RWPE2 (cell line): ENCODE measurements at regions not wholly inside any gene's neighbourhood (a gene's known extent, or its start where the extent isn't known, plus 50 kb on each side); places are given as distances from the start of the nearest gene placed in this dataset.

ENCODE experiments used
- ATAC-seq: fragments of 200-7000 bp; cut with Tn5 transposase; 3 replicates; pipeline ENCODE4 v1.9.1; 2021; ENCODE audit warnings: low read depth
- DNase-seq: peaks from one replicate; pipeline ENCODE4 v3.0.0-alpha.2; 2020; ENCODE audit warnings: low spot score
- H3K27ac ChIP-seq: fragments of 450-650 bp; 2 replicates; pipeline ENCODE4 v1.5.1; 2017; ENCODE audit warnings: mild to moderate bottlenecking; ENCODE audit not compliant: poor library complexity, severe bottlenecking
- H3K27me3 ChIP-seq: fragments of 250-450 bp; sonication (Bioruptor Pico); 2 replicates; pipeline ENCODE4 v1.5.1; 2021; ENCODE audit warnings: mild to moderate bottlenecking, moderate library complexity; ENCODE audit not compliant: insufficient read depth, poor library complexity, severe bottlenecking
- H3K36me3 ChIP-seq: fragments of 250-450 bp; sonication (Bioruptor Pico); 2 replicates; pipeline ENCODE4 v1.5.1; 2020; ENCODE audit warnings: low read depth, mild to moderate bottlenecking, moderate library complexity
- H3K4me1 ChIP-seq: fragments of 250-450 bp; sonication (Bioruptor Pico); 2 replicates; pipeline ENCODE4 v1.5.1; 2021; ENCODE audit warnings: mild to moderate bottlenecking, moderate library complexity; ENCODE audit not compliant: insufficient read depth, poor library complexity, severe bottlenecking
- H3K4me3 ChIP-seq: fragments of 250-450 bp; sonication (Bioruptor Pico); 2 replicates; pipeline ENCODE4 v1.5.1; 2021; ENCODE audit warnings: mild to moderate bottlenecking, moderate library complexity; ENCODE audit not compliant: severe bottlenecking
- H3K9me3 ChIP-seq: fragments of 250-450 bp; sonication (Bioruptor Pico); 2 replicates; pipeline ENCODE4 v1.5.1; 2021; ENCODE audit warnings: mild to moderate bottlenecking, moderate library complexity; ENCODE audit not compliant: severe bottlenecking
- TF ChIP-seq, protein P1 (sequence below): fragments of 450-650 bp; IDR thresholded peaks from one replicate; pipeline ENCODE4 v1.5.1; 2017; ENCODE audit warnings: mild to moderate bottlenecking, moderate library complexity; ENCODE audit not compliant: poor library complexity, severe bottlenecking

DNA sequence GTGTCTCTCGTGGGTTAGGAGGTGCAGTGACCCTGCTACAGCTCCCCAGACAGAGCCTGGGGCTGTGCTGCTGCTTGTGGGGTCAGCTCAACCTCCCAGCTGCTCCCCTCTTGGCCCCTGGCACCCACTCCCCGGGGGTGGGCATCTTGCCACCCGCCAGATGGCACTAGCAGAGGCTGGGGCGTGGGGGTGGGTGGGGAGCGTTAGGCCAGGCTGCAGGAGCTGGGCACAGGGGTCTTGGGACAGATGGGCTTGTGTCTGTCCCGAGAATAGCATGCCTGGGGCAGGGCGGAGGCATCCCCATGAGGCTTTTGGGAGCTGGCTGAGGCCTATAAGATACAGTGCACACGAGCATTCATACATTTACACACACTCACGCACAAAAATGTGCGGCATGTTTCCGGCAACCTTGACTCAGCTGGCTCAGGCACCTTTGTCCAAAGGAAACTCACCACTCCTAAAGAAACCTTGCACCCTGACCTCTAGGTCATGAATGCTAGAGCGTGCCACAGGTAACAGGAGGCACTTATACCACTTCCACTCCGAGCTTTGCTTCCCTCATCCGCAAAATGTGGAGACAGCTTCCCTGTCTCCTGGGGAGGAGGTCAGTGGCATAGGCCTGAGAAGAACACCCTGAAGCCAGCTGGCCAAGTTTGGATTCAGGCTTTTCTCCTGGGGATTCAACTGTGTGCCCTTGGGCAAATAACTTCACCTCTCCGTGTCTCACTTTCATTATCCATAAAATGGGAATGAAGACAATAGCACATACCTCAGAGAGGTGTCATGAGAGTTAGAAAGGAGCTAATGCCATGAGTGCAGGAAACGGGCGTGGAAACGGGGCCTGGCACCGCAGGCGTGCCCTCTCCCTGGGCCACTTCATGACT lies 78.9 kb upstream of the LHX1 start:
- Histone ChIP-seq H3K9me3 (no peaks in the 10 kb centered on the region), H3K36me3 (no peaks in the 10 kb centered on the region), H3K4me1 (peaks cover 32% of the 10 kb centered on the region), H3K27ac (peak overlapping the region; percentile 70), H3K4me3 (no peak overlapping the region), H3K27me3 (no peaks in the 10 kb centered on the region)
- DNase-seq (no peak), ATAC-seq (peak; percentile 60)
- TF ChIP-seq, protein P1, sequence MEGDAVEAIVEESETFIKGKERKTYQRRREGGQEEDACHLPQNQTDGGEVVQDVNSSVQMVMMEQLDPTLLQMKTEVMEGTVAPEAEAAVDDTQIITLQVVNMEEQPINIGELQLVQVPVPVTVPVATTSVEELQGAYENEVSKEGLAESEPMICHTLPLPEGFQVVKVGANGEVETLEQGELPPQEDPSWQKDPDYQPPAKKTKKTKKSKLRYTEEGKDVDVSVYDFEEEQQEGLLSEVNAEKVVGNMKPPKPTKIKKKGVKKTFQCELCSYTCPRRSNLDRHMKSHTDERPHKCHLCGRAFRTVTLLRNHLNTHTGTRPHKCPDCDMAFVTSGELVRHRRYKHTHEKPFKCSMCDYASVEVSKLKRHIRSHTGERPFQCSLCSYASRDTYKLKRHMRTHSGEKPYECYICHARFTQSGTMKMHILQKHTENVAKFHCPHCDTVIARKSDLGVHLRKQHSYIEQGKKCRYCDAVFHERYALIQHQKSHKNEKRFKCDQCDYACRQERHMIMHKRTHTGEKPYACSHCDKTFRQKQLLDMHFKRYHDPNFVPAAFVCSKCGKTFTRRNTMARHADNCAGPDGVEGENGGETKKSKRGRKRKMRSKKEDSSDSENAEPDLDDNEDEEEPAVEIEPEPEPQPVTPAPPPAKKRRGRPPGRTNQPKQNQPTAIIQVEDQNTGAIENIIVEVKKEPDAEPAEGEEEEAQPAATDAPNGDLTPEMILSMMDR = no peak

DNA sequence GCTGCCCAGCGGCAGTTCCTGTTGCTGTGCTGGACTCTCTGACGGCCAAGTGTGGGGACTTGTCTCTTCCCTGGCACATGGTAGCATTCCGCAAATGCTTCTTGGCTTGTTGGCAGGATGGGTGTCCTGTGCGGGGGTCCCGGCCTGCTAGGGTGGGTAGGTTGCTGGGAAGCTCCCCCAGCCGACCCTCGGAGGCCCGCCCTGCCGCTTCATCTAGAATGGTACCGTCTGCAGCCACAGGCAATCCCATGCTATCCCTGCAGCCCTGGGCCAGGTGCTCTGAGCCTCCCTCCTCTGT lies 78.3 kb upstream of the LHX1 start:
- ATAC-seq (no peak), DNase-seq (no peak)
- peaks cover 32% of the 10 kb centered on the region for H3K4me1 ChIP-seq
- no peaks in the 10 kb centered on the region for H3K9me3 ChIP-seq
- TF ChIP-seq, protein P1 = no peak
- peak overlapping the region; percentile 70 for H3K27ac ChIP-seq
- H3K36me3 ChIP-seq = no peaks in the 10 kb centered on the region
- H3K27me3 ChIP-seq = no peaks in the 10 kb centered on the region
- no peak overlapping the region for H3K4me3 ChIP-seq

DNA sequence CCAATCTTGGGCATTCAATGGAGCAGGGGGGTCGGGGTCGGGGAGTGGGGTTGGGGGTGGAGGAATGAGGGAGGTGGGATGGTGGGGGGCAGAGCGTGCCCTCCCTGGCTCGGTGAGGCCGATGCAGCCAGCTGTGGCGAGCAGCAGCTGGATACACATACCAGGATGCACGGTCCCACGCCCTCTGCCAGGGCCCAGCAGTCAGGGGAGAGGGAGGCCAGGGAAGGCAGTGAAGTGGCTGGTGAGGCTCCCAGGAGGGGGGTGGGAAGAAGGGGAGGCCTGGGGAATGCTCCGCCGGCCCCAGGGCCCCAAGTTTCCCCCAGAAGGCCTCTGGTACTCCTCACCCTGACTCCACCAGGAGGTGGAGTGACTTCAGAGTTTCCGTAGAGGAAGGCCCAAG lies 77.6 kb upstream of the LHX1 start:
- DNase-seq (no peak), ATAC-seq (no peak)
- Histone ChIP-seq H3K36me3 (no peaks in the 10 kb centered on the region), H3K9me3 (no peaks in the 10 kb centered on the region), H3K4me1 (peaks cover 32% of the 10 kb centered on the region), H3K4me3 (no peak overlapping the region), H3K27ac (peak overlapping the region; percentile 70), H3K27me3 (no peaks in the 10 kb centered on the region)
- TF ChIP-seq, protein P1 = no peak

DNA sequence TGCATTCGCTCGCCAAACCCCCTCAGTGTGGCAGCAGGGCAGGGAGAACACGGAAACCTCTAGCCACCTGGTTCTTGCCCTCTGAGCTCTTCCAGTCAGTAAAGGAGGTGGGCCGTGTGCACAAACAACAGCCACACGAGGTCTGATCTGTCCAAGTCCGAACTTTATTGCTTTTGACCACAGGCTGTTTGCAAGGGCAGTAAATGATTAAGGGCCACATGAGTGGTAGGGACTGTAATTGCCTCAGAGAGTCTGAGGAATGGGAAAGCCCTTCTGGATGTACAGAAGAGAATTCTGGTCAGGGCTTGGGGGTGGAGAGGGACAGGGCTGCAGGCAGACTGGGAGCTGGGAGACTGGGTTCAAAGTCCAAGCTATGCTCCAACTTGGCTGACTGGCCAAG lies 75.7 kb upstream of the LHX1 start:
- no peak overlapping the region for H3K27ac ChIP-seq
- H3K27me3 ChIP-seq = no peaks in the 10 kb centered on the region
- peaks cover 20% of the 10 kb centered on the region for H3K4me1 ChIP-seq
- TF ChIP-seq, protein P1 = no peak
- no peak overlapping the region for H3K4me3 ChIP-seq
- no peaks in the 10 kb centered on the region for H3K9me3 ChIP-seq
- no peak for DNase-seq
- no peaks in the 10 kb centered on the region for H3K36me3 ChIP-seq
- ATAC-seq = no peak

DNA sequence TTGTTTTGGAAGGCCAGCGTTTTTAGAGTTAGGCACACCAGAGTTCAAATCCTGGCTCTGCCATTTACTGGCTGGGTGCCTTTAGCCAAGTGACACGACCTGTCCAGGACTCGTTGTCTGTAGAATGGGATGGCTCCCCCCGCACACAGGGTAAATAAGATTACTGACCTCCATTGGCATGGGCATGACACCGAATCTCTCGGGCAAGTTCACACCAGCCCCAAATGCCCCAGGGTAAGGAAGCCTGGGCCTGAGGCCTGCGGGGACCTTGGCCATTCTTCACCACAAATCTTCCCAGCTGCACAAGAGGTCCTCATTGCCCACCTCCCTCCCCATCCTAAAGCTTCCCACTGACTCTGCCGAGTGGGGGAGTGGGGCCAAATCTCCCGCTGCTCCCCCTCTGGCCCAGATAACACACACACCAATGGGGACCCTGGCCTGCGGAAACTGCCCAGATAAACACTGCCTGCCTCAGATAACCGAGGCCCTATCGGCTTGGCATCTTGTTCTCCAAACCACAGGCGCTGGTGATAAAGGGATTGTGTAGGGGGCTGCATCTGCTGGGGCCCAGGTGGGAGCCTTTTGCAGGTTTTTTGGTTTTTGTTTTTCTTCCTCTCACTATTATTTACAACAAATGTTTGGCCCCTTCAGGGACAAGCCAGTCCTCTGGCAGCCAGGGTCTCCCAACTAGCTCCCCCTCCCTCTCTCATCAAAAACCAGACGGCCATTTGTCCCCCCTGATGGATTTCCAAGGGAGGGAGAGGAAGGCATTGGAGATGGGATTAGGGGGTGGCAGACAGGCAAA lies 75.0 kb upstream of the LHX1 start:
- Histone ChIP-seq H3K4me1 (peaks cover 13% of the 10 kb centered on the region), H3K27me3 (no peaks in the 10 kb centered on the region), H3K9me3 (no peaks in the 10 kb centered on the region), H3K4me3 (no peak overlapping the region), H3K27ac (no peak overlapping the region), H3K36me3 (no peaks in the 10 kb centered on the region)
- no peak for DNase-seq
- no peak for ATAC-seq
- TF ChIP-seq, protein P1 = no peak
